DND-41 (cell line): ENCODE measurements at regions not wholly inside any gene's neighbourhood (a gene's known extent, or its start where the extent isn't known, plus 50 kb on each side); places are given as distances from the start of the nearest gene placed in this dataset.
"Not testable (repeated sequence)": the region's sequence is repeated elsewhere in the genome, so short reads cannot be mapped to it uniquely, and the experiment has no call there.

Source experiments
- ATAC-seq: fragments of 200-7000 bp; cut with Tn5 transposase; 3 replicates; pipeline ENCODE4 v1.9.1; 2021; ENCODE audit warnings: low read depth; ENCODE audit not compliant: insufficient read depth
- DNase-seq: peaks from one replicate; pipeline ENCODE4 v3.0.0-alpha.2; 2020
- H2AFZ ChIP-seq: 2 replicates; pipeline ENCODE4 v1.6.0; 2012; ENCODE audit warnings: low read depth, low read length
- H3K27ac ChIP-seq: 2 replicates; pipeline ENCODE4 v1.5.1; 2012; ENCODE audit warnings: low read length, inconsistent platforms
- H3K27me3 ChIP-seq: fragments of 200-600 bp; sonication (generic); 2 replicates; pipeline ENCODE4 v1.6.0; 2012; ENCODE audit warnings: low read length, mild to moderate bottlenecking, inconsistent platforms; ENCODE audit not compliant: insufficient read depth, poor library complexity
- H3K36me3 ChIP-seq: 2 replicates; pipeline ENCODE4 v1.5.1; 2012; ENCODE audit warnings: low read length, inconsistent platforms; ENCODE audit not compliant: insufficient read depth
- H3K4me1 ChIP-seq: 2 replicates; pipeline ENCODE4 v1.5.1; 2012; ENCODE audit warnings: mild to moderate bottlenecking, low read length; ENCODE audit not compliant: insufficient read depth
- H3K4me2 ChIP-seq: 2 replicates; pipeline ENCODE4 v1.6.0; 2012; ENCODE audit warnings: mild to moderate bottlenecking, moderate library complexity, low read length, inconsistent platforms; ENCODE audit not compliant: insufficient read depth
- H3K4me3 ChIP-seq, 2 experiments: fragments of 200-600 bp in 1 of 2; shearing (Covaris generic) in 1 of 2; 2 replicates each; pipeline ENCODE4 v1.5.1; 2012 to 2016; ENCODE audit warnings: inconsistent platforms in 2 of 2, low read length in 2 of 2, mild to moderate bottlenecking in 2 of 2, low read depth in 1 of 2, moderate library complexity in 1 of 2
- H3K79me2 ChIP-seq: 2 replicates; pipeline ENCODE4 v1.6.0; 2012; ENCODE audit warnings: low read length, inconsistent platforms; ENCODE audit not compliant: insufficient read depth
- H3K9ac ChIP-seq: 2 replicates; pipeline ENCODE4 v1.6.0; 2012; ENCODE audit warnings: low read depth, mild to moderate bottlenecking, inconsistent platforms, low read length, moderate library complexity
- H3K9me3 ChIP-seq: 2 replicates; pipeline ENCODE4 v1.5.1; 2012; ENCODE audit warnings: low read length, moderate library complexity, mild to moderate bottlenecking, inconsistent platforms; ENCODE audit not compliant: insufficient read depth, severe bottlenecking
- H4K20me1 ChIP-seq: 2 replicates; pipeline ENCODE4 v1.6.0; 2012; ENCODE audit warnings: low read length; ENCODE audit not compliant: insufficient read depth
- EZH2 ChIP-seq: IDR thresholded peaks from 3 replicates; pipeline ENCODE4 v1.6.1; 2012; ENCODE audit warnings: borderline replicate concordance, low read depth, mild to moderate bottlenecking, moderate library complexity, low read length, inconsistent platforms; ENCODE audit not compliant: severe bottlenecking
- TF ChIP-seq, protein P1 (sequence below): IDR thresholded peaks from 2 replicates; pipeline ENCODE4 v1.5.1; 2012; ENCODE audit warnings: borderline replicate concordance, low read length, moderate library complexity, mild to moderate bottlenecking; ENCODE audit not compliant: poor library complexity, severe bottlenecking; ENCODE audit errors: extremely low read depth

DNA sequence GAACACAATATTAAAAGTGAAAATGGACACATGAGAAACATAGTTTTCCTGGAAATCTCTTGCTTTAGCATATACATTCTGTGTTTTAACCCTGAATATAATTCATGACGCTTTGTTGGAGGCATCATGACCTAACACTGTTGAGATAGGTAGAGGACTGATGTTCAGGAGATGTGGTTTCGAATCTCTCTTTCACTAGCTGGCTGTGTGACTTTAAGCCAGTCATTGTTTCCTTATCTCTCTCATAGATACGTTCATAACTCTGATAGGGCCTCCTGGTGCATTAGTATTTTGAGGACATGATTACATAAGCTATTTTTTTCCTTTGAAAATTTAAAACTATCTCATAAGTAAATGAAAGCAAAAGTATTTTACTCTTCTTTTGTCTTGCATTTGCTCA, 179.0 kb upstream of the DTNA start:
- H3K27me3 ChIP-seq: no peaks in the 10 kb centered on the region
- H3K9ac ChIP-seq: no peak overlapping the region
- no peak overlapping the region for H3K4me2 ChIP-seq
- H4K20me1 ChIP-seq: no peaks in the 10 kb centered on the region
- H3K4me3 ChIP-seq: no peak overlapping the region
- no peak for ATAC-seq
- DNase-seq: no peak
- no peak overlapping the region for H3K27ac ChIP-seq
- H3K4me1 ChIP-seq: no peaks in the 10 kb centered on the region
- H3K36me3 ChIP-seq: no peaks in the 10 kb centered on the region
- H2AFZ ChIP-seq: no peak overlapping the region
- no peaks in the 10 kb centered on the region for H3K9me3 ChIP-seq
- no peaks in the 10 kb centered on the region for H3K79me2 ChIP-seq
- no peak for TF ChIP-seq EZH2
- TF ChIP-seq, protein P1, sequence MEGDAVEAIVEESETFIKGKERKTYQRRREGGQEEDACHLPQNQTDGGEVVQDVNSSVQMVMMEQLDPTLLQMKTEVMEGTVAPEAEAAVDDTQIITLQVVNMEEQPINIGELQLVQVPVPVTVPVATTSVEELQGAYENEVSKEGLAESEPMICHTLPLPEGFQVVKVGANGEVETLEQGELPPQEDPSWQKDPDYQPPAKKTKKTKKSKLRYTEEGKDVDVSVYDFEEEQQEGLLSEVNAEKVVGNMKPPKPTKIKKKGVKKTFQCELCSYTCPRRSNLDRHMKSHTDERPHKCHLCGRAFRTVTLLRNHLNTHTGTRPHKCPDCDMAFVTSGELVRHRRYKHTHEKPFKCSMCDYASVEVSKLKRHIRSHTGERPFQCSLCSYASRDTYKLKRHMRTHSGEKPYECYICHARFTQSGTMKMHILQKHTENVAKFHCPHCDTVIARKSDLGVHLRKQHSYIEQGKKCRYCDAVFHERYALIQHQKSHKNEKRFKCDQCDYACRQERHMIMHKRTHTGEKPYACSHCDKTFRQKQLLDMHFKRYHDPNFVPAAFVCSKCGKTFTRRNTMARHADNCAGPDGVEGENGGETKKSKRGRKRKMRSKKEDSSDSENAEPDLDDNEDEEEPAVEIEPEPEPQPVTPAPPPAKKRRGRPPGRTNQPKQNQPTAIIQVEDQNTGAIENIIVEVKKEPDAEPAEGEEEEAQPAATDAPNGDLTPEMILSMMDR: no peak

DNA sequence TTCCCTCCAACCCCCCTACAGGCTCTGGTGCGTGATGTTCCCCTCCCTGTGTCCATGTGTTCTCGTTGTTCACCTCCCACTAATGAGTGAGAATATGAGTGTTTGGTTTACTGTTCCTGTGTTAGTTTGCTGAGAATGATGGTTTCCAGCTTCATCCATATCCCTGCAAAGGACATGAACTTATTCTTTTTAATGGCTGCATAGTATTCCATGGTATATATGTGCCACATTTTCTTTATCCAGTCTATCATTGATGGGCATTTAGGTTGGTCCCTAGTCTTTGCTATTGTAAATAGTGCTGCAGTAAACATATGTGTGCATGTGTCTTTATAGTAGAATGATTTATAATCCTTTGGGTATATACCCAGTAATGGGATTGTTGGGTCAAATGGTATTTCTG, 175.5 kb upstream of the DTNA start:
- not testable (repeated sequence) for H3K36me3 ChIP-seq, H3K27ac ChIP-seq, ATAC-seq, H3K9ac ChIP-seq, H3K4me2 ChIP-seq, H3K79me2 ChIP-seq, H2AFZ ChIP-seq, H3K9me3 ChIP-seq, H3K4me1 ChIP-seq, H4K20me1 ChIP-seq, H3K27me3 ChIP-seq, DNase-seq, H3K4me3 ChIP-seq

- TF ChIP-seq EZH2: no peak
- TF ChIP-seq, protein P1: no peak
- Histone ChIP-seq H3K36me3 (no peaks in the 10 kb centered on the region), H3K27me3 (no peaks in the 10 kb centered on the region), H3K4me3 (no peak overlapping the region), H4K20me1 (no peaks in the 10 kb centered on the region), H2AFZ (no peak overlapping the region), H3K4me1 (no peaks in the 10 kb centered on the region), H3K27ac (no peak overlapping the region), H3K9ac (no peak overlapping the region), H3K4me2 (no peak overlapping the region), H3K9me3 (no peaks in the 10 kb centered on the region), H3K79me2 (no peaks in the 10 kb centered on the region)
- no peak for DNase-seq
- ATAC-seq: no peak
Observed at GRCh38 chr18:34540897-34541296, 169.2 kb upstream of the DTNA start.

DNA sequence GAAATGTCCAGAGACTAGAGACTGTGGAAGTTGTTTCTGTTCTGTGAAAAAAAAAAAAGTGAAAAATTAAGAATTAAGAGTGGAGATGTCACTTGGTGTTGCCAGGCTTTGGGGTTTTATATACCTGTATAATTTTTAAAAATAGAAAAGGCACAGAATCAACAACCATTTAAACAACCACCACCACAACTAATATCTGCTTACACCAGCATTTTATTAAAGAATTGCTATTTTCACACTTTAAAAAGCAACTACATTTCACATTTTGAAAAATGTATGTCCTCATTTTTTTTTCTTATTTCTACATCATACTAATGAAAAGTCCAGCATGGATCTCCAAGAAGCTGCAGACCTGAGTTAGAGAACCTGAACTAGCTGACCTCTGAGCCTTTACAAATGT, 167.5 kb upstream of the DTNA start:
- Histone ChIP-seq H3K79me2 (no peaks in the 10 kb centered on the region), H4K20me1 (no peaks in the 10 kb centered on the region), H2AFZ (no peak overlapping the region), H3K27ac (no peak overlapping the region), H3K4me2 (no peak overlapping the region), H3K4me3 (no peak overlapping the region), H3K4me1 (no peaks in the 10 kb centered on the region), H3K9me3 (no peaks in the 10 kb centered on the region), H3K9ac (no peak overlapping the region), H3K27me3 (no peaks in the 10 kb centered on the region), H3K36me3 (no peaks in the 10 kb centered on the region)
- DNase-seq: no peak
- ATAC-seq: no peak
- TF ChIP-seq, protein P1: no peak
- no peak for TF ChIP-seq EZH2
